Stimulated activated CD4-positive, alpha-beta T cell treated with anti-CD3 and anti-CD28 coated beads, Interleukin-4, amount 100 ng/mL, for 4 hours (primary cell): ENCODE measurements at regions not wholly inside any gene's neighbourhood (a gene's known extent, or its start where the extent isn't known, plus 50 kb on each side); places are given as distances from the start of the nearest gene placed in this dataset.
"Not testable (repeated sequence)": the region's sequence is repeated elsewhere in the genome, so short reads cannot be mapped to it uniquely, and the experiment has no call there.

Source experiments
- DNase-seq, 2 experiments: peaks; one replicate each; pipeline ENCODE4 v3.0.0-alpha.2; 2020

DNA sequence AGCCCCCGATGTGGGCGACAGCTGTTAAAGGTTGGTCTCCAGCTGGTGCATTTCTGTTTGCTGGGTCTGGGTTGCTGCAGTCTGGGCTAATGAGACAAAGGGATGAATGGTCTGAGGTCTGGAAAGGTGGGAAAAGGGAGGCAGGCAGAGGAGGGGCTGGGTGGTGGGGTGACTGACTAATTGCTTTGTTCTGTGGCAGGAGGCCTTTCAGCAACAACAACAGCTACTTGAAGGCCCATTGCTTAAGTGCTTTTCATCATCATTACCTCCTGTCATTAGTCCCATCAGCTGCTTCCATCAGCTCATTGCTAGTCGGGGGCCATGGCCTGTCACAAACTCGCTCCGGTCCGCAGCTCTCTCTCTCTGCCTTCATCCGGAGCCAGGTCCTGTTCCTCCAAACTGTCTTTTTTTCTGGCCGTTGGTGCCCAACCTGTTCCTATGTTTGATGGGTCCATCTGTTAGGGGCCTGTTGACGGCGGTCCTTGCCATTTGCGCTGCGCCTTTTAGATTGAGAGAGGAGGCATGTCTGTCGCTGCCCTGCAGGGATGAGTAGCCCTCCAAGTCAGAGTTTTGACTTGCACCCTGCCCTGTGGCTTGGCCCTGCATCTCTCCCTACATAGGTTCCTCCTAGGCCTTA lies 105.6 kb upstream of the PLXNA2 start:
- no peak for DNase-seq

DNA sequence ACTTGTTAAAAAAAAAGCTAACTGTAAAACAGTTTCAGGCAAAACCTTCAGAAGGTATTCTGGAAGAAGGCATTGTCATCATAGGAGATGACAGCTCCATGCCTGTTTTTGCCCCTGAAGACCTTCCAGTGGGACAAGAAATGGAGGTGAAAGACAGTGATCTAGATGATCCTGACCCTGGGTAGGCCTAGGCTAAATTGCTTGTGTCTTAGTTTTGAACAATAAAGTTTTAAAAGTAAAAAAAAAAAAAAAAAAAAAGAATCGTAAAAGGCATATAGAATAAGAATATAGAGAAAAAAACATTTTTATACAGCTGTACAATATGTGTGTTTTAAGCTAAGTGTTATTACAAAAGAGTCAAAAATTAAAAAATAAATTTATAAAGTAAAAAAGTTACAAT lies 106.6 kb upstream of the PLXNA2 start:
- DNase-seq: no peak

DNA sequence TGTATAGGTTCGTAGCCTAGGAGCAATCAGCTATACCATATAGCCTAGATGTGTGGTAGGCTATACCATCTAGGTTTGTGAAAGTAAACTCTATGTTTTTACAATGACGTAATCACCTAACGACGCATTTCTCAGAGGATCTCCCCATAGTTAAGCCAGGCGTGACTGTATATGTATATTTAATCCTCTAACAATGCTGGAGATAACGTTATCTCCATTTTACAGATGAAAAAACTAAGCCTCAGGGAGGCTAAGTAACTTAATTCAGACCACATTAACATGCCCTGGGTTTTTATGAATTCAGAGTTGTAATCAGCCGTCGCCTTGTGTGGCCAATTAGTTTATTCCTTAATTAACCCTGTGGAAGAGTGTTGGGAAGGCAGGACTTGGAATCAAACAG lies 107.7 kb upstream of the PLXNA2 start:
- no peak for DNase-seq

DNA sequence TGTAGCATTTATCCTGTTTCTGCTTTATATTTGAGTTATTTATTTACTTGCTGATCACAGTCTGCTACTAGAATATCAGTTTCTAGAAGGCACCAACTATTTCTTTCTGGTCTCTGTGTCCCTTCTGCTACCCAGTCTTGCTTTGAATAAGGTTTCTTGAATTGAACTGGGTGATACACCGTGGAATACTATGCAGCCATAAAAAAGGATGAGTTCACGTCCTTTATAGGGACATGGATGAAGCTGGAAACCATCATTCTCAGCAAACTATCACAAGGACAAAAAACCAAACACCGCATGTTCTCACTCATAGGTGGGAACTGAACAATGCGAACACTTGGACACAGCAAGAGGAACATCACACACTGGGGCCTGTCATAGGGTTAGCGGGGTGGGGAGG lies 109.6 kb upstream of the PLXNA2 start:
- DNase-seq: not testable (repeated sequence)

DNA sequence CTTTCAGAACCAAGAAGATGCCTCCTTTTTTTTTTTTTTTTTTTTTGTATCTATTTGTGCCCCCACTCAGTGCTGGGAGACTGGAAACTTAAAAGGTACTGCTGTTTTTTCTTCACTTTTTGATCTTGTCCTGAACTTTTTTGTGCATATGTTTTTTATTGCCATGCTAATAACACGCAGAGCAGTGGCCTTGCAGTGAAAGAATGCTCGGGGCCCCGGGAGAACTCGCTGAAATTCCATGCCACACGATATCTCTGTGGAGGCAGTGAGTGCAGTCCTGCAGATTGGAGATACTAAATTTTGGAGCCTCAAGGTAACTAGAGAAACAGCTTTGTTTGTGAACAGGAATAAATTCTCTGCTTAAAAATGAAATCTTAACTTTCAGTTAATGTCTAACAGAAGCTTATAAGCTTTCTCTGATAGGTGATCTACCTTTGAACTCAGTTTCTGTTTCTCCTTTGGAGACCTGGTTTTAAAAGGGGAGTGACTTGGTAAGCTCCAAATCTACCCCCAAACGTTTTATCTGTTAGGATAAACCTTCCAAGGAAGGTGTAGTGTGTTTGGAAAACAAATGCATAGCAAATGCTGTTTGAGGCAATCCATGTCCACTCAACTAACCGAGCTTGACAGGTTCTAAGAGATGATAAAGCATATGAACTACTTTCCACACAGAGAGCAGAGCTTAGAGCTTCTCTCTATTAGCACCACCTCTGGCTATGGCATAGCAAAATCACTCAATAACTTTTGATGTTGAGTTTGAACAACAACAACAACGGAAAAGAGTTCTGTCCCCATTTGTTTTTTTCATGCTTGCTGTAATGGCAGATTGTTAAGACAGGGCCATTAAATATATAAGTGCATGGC lies 113.7 kb upstream of the PLXNA2 start:
- DNase-seq: no peak

DNA sequence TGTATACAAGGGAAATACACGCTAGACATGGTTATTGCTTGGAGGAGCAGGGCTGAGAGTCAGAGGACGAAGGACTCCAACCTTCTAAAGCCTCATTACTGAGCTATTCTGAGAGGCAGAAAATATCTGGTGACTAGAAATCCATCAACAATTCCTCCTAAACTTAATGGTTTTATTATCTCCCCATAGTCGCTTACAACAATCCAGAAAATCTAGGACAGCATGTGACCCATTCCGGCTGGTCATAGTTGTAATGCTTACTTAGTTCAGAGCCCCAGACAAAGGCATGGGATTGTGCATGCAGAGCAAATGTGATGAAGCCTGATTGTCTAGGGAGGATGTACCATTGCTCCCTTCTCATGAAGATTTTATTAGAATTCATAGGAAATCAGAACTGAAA lies 114.5 kb upstream of the PLXNA2 start:
- DNase-seq: no peak

DNA sequence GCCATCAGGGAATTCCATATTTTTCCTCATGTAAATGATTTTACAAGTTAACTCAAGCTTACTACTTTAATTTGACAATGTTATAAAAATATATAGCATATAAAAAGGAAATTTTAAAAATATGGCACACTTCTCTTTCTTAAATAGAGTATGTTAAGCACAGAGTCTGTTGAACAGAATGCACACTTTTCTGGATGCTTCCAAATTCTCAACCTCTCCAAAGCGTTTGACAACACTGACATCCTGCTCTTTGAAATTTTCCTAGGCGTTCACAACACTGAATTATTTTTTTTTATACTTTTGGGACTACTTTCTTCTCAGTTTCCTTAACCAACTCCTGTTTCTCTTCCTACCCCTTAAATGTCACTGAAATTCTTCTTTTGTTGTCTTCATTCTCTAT lies 117.8 kb upstream of the PLXNA2 start:
- no peak for DNase-seq

DNA sequence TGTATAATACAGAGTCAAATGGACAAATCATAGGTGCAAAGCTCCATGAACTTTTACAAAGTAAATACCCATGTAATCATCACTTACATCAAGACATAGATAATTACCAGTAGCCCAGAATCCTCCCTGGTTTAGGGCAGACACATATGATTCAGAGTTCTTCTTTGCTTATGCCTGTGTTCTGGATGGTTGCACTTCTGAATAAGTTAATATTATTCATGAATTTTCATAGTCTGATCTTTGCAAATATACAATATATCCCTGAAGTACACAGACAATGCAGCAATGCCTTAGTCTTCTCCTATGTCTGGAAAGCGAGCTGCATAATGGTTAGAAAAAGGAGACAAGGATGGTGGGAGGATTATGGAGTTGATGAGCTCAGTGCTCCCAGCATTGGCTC lies 122.4 kb upstream of the PLXNA2 start:
- no peak for DNase-seq

DNA sequence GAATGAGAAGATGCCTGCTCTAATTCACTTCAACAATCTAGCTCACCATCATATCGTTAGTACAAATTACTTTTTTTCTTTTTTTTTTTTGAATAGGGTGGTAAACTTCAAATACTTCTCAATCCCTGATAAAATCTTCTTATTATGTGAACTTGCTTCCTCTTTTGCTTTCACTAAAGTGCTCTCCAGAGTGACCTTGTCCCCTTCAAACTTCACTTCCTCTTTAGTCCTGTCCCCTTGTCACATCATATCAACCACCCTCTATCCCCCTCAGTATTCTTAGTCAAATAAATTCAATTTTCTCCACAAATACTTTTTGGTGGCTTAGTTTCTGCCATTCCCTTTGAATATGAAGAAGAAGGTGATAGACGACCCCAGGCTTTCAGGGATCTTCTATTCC lies 124.9 kb upstream of the PLXNA2 start:
- DNase-seq: no peak

DNA sequence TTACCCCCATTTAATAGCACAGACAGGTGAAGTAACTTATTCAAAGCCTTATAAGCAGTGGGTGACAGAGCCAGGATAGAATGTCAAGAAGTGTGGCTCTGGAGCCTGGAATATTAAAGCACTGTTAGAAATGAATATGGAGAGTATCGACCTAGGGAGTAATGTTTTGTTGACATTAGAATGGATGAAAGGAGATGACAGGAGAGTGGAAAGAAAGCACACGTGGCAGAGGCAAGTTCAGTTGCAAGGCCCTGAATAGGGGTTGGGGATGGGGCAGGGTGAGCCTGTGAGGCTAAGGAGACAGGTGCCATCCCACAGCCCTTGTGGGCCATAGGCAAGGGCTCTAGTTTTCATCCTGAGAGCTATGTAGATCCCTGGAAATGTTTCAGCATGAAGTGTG lies 125.5 kb upstream of the PLXNA2 start:
- DNase-seq: no peak

DNA sequence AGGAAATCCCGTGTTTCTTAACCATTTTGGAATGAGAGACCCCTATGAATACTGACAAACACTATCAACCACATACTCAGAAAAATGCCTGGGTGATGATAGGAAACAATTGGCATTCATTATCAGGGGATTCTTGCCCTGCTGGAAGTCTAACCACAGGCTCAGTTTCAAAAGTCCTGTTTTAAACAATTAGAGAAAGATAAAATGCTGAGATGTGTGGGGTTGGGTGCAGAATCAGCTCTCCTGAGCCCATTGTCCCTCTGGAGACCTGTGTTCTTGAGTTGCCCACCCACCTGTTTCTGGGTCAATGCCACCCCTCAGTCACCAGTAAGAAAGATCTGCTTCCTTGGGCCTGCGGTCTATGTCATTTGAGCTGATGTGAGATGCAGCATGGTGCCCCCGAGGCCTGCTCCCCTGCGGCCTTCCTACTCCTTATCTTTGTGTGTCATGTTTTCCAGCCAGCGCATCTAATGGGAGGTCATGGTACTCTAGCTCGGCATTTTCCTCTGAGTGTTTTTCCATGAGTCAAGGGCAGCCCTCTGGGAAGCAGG lies 130.3 kb upstream of the PLXNA2 start:
- DNase-seq: no peak

DNA sequence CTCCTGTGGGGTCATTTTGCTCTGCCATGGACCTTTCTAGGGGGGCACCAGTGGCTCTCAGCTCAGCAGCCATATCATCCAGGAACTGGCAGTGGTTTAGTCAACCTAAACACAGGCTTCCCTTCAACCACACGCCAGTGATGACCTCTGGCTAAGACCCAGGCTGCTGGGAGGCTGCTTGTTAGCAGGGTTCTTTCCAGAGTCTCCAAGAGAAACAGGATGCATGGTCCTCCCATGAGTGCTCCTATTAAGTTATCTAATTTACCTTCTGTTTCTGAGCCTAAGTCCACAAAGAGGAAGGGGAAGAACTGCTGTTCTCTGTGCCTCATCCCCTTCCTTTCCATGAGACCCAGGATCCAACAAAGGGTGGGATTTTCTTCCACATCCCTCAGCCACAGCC lies 137.3 kb upstream of the PLXNA2 start:
- DNase-seq: no peak

DNA sequence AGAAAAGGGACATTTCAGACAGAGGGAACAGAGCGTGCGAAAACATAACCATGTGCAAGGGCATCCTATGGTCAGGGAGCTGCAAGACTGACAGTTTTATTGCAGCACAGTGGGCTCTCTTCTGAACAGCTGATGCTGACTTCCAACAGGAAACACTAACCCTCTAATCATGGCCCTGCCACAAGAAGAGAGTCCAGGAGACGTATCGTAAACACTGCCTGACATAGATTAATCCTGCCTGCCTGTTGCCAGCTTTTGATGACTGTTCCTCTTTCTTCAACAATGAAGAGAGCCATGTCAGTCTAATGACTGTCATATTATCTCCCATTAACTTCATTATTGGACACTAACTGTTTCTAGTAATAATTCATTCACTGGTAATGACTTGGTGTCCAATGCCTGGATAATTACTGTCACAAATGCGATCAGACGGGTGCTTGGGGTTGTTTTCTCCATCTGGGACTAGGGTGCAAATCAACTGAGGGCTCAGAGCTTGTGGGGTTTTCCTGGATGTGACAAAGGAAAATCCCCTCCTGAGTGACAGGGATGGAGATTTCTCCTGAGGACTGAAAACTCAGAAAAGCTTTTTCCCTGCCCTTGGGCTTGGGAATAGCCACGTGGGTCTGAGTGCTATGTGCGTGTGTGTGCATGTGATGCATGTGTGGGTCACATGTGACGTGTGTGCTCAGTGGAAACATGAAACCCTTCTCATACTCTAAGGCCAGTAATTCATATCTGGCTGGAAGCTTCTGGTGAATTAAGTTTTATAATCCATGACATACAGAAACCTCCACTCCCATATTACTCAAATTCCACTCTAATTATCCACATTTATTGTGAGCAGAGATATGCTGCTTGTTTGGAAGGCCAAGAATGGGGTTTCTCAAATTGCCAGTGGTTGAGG lies 144.0 kb upstream of the PLXNA2 start:
- no peak for DNase-seq

DNA sequence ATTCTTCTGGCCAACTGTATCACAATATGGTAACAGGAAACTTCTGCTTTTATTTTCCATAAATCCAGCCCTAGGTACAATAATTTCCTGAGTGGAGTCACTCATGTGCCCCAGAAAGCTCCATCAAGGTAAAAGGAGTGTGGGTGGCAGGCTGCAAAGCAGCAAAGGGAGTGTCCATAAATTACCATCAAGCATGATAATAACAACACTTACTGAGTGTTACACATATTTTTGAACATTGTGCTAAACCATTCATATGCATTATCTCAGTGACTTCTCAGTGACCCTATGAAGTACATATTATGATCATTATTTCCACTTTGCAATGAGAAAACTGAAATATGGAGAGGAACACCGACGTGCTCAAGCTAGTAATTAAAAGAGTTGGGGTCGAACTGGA lies 149.2 kb upstream of the PLXNA2 start:
- DNase-seq: no peak

DNA sequence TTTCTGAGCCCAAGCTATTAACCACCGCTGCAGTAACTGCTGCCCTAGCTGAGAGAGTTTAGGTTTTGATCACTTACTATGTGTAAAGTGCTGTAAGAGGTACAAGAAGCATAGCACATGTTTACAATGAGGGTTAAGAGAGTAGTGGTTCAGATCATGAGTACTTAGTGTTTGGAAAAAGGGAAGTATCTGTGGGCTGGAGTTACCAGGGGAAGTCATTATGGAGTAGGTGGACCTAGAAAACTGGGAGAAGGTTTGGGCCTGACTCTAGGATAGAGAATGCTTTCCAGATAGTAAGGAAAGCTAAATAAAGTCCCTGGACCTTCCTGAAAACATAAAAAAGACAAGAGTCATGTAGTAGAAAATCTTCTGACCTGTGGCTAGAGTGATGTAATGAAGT lies 149.6 kb upstream of the PLXNA2 start:
- DNase-seq: no peak

DNA sequence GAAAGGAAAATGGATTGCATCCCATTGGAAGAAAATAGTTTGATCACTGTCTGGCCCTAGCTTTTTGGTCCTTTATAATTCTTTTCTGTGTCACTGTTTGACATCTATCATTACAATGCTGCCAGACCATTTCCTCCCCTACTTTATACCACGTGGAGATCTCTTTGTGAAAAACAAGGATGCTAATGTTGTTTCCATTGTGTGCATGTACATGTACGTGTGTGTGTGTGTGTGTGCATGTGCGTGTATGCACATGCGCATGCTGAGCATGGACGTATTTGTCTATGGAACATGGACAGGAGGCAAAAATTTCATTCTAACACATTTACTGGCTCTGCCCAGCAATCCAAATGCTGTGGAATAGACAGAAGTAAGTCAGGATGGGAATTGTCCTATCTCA lies 153.1 kb upstream of the PLXNA2 start:
- no peak for DNase-seq

DNA sequence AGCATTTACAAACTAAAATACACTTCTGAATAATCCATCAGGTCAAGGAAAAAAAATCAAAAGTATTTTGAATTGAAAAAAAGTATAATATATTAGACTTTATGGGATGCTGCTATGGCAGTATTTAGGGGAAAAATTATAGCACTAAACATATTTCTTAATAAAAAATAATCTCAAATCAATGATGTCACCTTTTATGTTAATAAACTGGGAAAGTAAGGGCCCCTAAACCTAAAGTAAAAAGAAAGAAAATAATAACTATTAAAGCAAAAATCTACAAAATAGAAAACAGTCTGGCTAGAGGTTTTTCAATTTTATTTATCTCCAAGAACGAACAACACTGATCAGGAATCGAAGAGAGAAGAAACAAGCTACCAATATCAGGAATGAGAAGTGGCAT lies 160.8 kb upstream of the PLXNA2 start:
- no peak for DNase-seq

DNA sequence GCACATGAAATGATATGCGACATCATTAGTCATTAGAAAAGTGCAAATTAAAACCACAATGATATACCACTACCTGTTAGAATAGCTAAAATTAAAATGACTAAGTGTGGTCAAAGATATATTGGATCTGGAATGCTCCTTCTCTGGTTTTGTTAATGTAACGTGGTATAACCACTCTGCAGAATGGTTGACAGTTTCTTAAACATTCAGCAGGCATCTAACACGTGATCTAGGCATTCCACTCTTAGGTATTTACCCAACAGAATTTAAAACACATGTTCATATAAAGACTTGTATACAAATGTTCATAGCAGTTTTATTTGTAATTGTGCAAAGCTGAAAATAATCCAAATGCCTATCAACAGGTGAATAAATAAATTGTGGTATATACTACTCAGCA lies 165.0 kb upstream of the PLXNA2 start:
- DNase-seq: no peak

DNA sequence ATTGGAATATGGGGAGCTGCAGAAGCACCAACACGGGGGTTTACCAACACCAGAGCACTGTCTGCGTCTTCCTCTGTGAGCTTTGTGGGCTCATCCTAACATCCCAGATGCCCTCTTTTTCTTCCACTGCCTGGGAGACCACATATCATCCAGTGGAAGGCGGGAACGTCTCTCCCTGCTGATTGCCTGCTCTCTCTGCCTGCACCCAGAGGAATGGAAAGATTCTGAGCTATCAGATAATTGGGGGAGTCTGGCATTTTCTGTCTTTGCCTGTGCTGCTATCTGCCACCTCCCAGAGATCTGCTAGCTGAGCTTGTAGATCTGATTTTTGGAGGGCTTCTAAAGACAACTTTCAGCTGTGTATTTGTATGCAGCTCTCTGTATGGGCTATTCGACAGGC lies 166.2 kb upstream of the PLXNA2 start:
- DNase-seq: no peak

DNA sequence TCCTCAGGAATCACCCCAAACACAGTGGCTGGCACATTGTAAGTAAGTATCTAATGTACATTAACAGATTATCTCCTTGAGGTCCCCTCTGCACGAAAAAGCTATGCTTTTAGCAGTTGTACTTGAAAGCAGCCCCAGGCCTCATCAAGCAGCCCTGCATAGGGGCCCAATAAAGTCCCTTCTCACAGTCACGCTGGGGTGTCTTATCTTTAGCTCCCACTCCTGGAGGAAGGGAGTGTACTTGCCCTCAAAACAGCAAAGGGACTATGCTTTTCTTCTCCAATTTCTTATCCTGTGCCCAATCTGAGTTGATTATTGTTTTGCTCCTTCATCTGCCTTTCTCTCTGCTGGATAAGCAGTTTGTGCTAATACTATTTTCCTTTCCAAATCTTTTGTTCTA lies 168.8 kb upstream of the PLXNA2 start:
- no peak for DNase-seq

DNA sequence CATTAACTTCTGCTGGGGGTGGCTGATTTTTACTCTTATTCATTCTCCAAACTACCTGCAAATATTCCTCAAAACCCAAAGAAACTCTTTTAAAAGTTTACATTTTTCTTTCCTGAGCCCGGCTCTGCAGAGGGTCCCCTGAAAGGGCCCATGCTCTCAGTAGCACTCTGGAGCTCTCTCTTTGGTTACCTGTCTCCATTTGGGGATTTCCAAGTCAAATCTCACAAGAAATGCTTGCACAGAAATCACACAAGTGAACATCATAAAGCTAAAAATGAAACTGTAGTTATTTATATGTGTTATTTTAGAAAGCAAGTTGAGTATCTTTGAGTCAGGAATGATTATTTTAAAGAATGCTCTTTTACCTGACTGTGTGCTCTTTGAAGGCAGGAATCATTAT lies 174.5 kb upstream of the PLXNA2 start:
- no peak for DNase-seq

DNA sequence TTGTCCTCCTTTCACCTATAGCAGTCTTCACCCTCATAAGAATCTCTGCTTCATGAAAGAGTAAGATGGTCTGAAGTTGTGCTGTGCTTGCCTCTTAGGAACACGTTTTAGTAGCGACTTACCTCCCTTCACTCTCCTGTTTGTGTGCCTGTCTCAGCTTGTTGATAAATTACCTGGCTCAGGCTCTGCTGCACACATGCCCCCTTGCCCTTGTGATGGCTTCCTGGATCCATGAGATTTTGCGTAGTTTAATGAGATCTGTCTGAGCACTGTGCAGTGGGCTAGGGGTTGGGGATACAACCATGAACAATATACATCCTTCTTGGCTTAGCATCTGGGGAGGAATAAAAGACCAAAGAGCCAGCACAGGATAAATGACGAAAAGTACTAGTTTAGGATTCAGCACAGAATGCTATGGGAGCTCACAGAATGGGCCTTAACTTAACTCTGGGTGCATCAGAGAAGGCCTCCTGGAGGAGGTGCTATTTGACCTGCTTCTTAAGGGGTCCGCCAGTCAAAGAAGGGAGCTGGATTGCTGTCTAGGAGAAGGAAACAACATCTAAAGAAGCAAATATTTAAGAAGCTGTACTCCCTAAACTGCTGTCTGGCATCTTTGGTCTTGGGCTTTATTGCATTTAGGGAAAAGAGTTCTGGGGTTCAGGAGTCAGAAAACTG lies 175.7 kb upstream of the PLXNA2 start:
- no peak for DNase-seq

DNA sequence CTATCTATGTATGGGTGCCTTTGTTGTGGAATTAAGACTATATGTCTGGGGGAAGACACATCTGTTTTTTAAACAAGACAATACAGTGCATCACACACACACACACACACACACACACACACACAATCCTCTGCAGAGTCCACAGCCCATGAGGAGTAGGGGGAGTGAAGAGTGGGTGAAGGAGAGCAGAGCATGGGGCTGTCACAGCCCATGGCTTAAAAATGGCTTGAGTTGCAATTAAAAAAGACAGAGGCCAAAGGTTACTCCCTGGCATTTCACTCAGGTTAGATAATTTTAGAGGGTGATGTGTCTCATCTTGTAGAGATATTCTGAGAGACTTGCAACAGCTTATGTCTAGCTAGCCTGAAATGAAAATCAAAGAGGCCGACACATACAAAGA lies 176.5 kb upstream of the PLXNA2 start:
- no peak for DNase-seq
